Neuron (in vitro differentiated cells): ENCODE measurements at regions not wholly inside any gene's neighbourhood (a gene's known extent, or its start where the extent isn't known, plus 50 kb on each side); places are given as distances from the start of the nearest gene placed in this dataset.

Experiments used
- H2AFZ ChIP-seq: one replicate; pipeline ENCODE4 v1.6.1; 2013; ENCODE audit warnings: low read depth, mild to moderate bottlenecking, inconsistent platforms, low read length, moderate library complexity
- H3K27me3 ChIP-seq: one replicate; pipeline ENCODE4 v1.6.1; 2013; ENCODE audit warnings: low read length; ENCODE audit not compliant: insufficient read depth
- H3K36me3 ChIP-seq: one replicate; pipeline ENCODE4 v1.6.1; 2013; ENCODE audit warnings: low read length; ENCODE audit not compliant: insufficient read depth
- H3K4me1 ChIP-seq: one replicate; pipeline ENCODE4 v1.6.1; 2013; ENCODE audit warnings: low read length; ENCODE audit not compliant: insufficient read depth
- H3K4me3 ChIP-seq: 2 replicates; pipeline ENCODE4 v1.5.1; 2013; ENCODE audit warnings: mild to moderate bottlenecking, low read length, moderate library complexity
- H3K9me3 ChIP-seq: one replicate; pipeline ENCODE4 v1.6.1; 2013; ENCODE audit warnings: low read length

DNA sequence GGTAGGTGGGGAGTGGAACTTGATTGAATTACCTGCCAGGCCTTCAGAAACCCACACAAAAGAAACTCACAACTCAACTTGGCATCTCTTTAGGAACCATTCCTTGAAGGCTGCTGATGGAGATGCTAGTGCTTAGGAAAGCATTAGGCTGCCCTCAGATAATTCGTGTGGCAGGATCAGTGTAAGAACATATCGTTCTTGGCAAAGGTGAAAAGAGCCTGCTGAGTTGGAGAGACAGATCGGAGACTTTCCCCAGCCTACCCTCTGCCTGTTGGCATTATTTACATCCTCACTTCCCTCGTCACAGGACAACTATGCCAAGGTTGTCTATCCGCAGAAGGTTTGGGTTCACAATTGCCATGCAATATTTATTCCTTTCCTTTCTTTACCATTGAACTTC is 120.0 kb upstream of the HS3ST3A1 start:
- peaks cover 2% of the 10 kb centered on the region for H3K9me3 ChIP-seq
- H2AFZ ChIP-seq: no peak overlapping the region
- H3K4me3 ChIP-seq: no peak overlapping the region
- no peaks in the 10 kb centered on the region for H3K4me1 ChIP-seq
- H3K27me3 ChIP-seq: no peaks in the 10 kb centered on the region
- no peaks in the 10 kb centered on the region for H3K36me3 ChIP-seq

DNA sequence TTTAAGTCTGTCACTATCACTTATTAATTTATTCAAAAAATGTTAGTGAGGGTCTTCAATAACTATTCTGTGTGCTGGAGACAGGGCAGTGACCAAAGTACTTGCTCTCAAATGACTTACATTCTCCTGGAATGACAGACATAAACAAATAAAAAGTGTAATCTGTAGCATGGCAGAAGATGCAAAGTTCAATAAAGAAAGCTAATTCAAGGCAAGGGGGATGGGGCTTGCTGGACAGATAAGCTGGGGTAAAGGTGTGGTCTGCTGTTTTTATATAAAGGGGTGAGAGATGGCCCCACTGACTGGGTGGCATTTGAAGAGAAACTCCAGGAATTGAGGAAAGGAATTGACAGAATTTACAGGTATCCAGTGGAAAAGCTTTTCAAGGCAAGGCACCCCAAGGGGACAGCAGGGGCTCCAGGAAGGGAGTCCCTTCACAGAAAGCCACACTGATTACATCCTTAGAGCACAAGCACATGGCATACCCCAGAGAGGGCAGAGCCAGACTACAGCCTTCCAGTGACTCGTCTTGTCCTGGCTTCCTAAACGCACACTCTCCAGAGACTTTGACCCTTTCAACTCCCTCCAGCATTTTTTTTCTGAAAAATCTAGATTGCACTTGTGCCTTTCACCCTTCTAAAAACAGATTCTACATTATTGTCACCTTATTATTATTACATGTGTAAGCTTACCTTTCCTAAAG is 123.7 kb upstream of the HS3ST3A1 start:
- no peaks in the 10 kb centered on the region for H3K27me3 ChIP-seq
- H3K36me3 ChIP-seq: no peaks in the 10 kb centered on the region
- H3K4me1 ChIP-seq: no peaks in the 10 kb centered on the region
- no peak overlapping the region for H3K4me3 ChIP-seq
- H3K9me3 ChIP-seq: no peaks in the 10 kb centered on the region
- no peak overlapping the region for H2AFZ ChIP-seq

- H3K4me1 ChIP-seq: no peaks in the 10 kb centered on the region
- no peaks in the 10 kb centered on the region for H3K36me3 ChIP-seq
- no peak overlapping the region for H2AFZ ChIP-seq
- H3K9me3 ChIP-seq: no peaks in the 10 kb centered on the region
- H3K4me3 ChIP-seq: no peak overlapping the region
- H3K27me3 ChIP-seq: no peaks in the 10 kb centered on the region
These were observed 125.9 kb upstream of the HS3ST3A1 start for GRCh38 chr17:13727441-13728171.

DNA sequence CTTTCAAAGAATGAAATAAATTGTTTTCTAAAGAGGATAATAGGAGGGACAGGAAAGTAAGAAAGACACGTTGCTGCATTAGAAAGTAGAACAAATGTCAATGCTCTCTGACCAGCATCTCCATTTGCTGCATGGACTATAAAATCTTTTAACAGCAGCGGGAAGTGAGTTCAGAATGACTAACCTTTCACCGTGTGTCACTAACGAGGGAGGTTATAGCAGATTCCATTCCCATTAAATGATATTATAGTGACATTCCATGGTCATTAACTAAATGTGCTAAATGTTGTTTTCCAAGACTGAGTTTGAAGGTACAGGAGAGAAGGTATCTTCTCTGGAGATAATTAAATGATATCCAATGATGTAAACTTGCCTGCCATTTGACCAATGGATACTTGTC is 127.1 kb upstream of the HS3ST3A1 start:
- Histone ChIP-seq H2AFZ (no peak overlapping the region), H3K4me3 (no peak overlapping the region), H3K36me3 (no peaks in the 10 kb centered on the region), H3K27me3 (no peaks in the 10 kb centered on the region), H3K9me3 (no peaks in the 10 kb centered on the region), H3K4me1 (no peaks in the 10 kb centered on the region)

DNA sequence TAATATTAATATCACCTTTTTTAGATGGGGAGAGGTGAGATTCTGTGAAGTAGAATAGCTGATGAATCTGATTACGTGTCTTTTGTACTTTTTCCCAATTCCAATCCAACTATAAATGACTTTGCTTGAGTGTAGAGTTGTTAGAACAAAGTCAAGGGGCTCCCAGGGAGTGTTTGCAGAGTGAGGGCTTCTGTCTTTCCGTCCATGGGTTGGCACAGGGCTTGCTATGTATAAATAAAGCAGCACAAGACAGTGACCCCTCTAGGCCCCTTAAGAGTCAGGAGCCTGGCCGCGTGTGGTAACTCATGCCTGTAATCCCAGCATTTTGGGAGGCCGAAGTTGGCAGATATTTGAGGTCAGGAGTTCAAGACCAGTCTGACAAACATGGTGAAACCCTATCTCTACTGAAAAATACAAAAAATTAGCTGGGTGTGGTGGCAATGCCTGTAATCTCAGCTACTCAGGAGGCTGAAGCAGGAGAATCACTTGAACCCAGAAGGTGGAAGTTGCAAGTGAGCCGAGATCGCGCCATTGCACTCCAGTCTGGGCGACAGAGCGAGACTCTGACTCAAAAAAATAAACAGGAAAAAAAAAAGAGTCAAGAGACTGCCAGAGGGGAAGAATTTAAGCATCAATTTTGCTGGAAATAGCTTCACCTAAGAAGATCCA is 127.9 kb upstream of the HS3ST3A1 start:
- H3K4me1 ChIP-seq: no peaks in the 10 kb centered on the region
- H3K4me3 ChIP-seq: no peak overlapping the region
- H3K27me3 ChIP-seq: no peaks in the 10 kb centered on the region
- no peak overlapping the region for H2AFZ ChIP-seq
- H3K36me3 ChIP-seq: no peaks in the 10 kb centered on the region
- H3K9me3 ChIP-seq: no peaks in the 10 kb centered on the region

GRCh38 chr17:13734880-13735279 is 133.2 kb upstream of the HS3ST3A1 start:
- H3K4me1 ChIP-seq: no peaks in the 10 kb centered on the region
- no peaks in the 10 kb centered on the region for H3K36me3 ChIP-seq
- H3K9me3 ChIP-seq: no peaks in the 10 kb centered on the region
- H3K4me3 ChIP-seq: no peak overlapping the region
- H2AFZ ChIP-seq: no peak overlapping the region
- H3K27me3 ChIP-seq: no peaks in the 10 kb centered on the region

- H3K9me3 ChIP-seq: no peaks in the 10 kb centered on the region
- H3K27me3 ChIP-seq: no peaks in the 10 kb centered on the region
- no peaks in the 10 kb centered on the region for H3K4me1 ChIP-seq
- no peak overlapping the region for H3K4me3 ChIP-seq
- no peak overlapping the region for H2AFZ ChIP-seq
- H3K36me3 ChIP-seq: no peaks in the 10 kb centered on the region
These were observed 133.7 kb upstream of the HS3ST3A1 start for GRCh38 chr17:13735444-13735843.

DNA sequence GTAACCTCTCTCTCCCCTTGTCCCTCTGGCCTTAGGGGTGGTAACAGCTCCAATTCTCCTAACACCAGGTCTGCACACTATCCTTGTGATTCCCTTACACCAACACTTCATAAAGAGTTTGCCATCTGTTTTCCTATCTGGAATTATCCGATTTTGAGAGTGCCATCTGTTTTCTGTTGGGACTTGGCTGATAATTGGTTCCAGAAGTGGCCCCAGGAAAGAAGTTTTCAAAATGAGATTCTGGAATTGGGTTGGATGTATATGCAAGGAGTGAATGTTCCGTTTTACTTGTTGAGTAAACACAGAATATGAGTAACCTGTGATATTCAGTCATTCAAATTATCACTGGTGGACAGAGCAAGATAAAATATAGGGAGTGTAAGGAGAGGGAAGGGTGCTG is 134.1 kb upstream of the HS3ST3A1 start:
- H3K9me3 ChIP-seq: no peaks in the 10 kb centered on the region
- H3K36me3 ChIP-seq: no peaks in the 10 kb centered on the region
- no peaks in the 10 kb centered on the region for H3K27me3 ChIP-seq
- H3K4me3 ChIP-seq: no peak overlapping the region
- no peak overlapping the region for H2AFZ ChIP-seq
- no peaks in the 10 kb centered on the region for H3K4me1 ChIP-seq

DNA sequence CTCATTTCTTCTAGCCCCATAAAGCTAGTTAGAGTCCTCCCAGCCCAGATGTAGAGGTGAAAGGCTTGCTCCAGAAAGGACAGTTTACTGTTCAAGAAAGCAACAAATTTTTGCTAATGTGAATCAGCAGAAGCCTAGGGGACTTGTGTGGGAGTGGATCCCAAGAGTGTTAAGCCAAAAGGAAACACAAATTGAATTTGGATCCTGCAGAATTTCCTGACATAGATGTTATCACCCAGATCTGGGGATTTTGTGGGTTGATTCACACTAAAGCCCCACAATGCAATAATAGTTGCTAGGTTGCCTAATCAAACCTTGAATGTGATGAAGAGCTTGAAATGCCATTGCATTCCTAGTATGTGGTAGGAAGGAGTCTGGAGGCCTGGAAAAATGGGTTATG is 135.2 kb upstream of the HS3ST3A1 start:
- H3K9me3 ChIP-seq: no peaks in the 10 kb centered on the region
- no peaks in the 10 kb centered on the region for H3K27me3 ChIP-seq
- H2AFZ ChIP-seq: no peak overlapping the region
- H3K36me3 ChIP-seq: no peaks in the 10 kb centered on the region
- H3K4me1 ChIP-seq: no peaks in the 10 kb centered on the region
- H3K4me3 ChIP-seq: no peak overlapping the region

GRCh38 chr17:13740686-13741085 is 139.0 kb upstream of the HS3ST3A1 start:
- no peaks in the 10 kb centered on the region for H3K27me3 ChIP-seq
- no peaks in the 10 kb centered on the region for H3K36me3 ChIP-seq
- no peak overlapping the region for H2AFZ ChIP-seq
- no peak overlapping the region for H3K4me3 ChIP-seq
- H3K9me3 ChIP-seq: no peaks in the 10 kb centered on the region
- no peaks in the 10 kb centered on the region for H3K4me1 ChIP-seq

DNA sequence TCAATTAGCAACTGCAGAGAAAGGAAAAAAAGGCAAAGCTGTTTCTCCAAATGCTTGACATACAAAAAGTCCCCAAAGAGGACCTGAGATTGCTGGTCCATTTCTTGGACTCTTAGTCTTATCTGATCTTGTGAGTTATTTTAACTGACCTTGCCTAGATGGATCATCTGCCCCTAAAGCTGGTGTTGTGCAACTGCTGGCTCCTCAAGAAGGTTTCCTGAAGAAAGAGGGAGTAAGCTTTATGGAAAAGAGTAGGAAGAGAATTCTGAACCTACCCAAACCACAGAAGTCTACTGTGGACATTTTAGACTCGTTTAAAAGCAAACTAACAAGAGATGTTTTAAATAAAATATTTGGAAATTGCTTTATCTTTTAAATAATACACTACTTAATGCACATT is 140.0 kb upstream of the HS3ST3A1 start:
- Histone ChIP-seq H3K4me1 (no peaks in the 10 kb centered on the region), H3K27me3 (no peaks in the 10 kb centered on the region), H3K4me3 (no peak overlapping the region), H2AFZ (no peak overlapping the region), H3K36me3 (no peaks in the 10 kb centered on the region), H3K9me3 (no peaks in the 10 kb centered on the region)

DNA sequence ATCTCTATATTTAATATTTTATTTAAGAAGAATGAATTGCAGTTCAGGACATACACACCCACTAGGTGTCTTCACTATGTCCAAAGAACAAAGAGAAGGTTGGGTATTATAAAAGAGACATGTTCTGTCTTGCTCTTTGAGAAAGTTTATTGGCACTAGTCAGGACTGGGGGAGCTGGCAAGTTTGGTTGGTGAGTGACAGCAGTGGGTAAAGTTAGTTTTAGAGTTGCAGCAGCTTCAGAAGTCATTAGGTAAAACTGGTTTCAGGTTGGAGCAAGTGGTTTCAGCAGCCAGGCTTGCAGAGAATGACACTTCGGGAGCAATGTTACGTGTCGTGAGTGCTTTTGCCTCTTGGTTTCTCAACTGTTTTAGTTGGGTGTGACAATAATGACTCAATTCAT is 142.2 kb upstream of the HS3ST3A1 start:
- Histone ChIP-seq H2AFZ (no peak overlapping the region), H3K9me3 (no peaks in the 10 kb centered on the region), H3K27me3 (no peaks in the 10 kb centered on the region), H3K4me1 (no peaks in the 10 kb centered on the region), H3K4me3 (no peak overlapping the region), H3K36me3 (no peaks in the 10 kb centered on the region)

- Histone ChIP-seq H3K4me1 (peaks cover 8% of the 10 kb centered on the region), H2AFZ (no peak overlapping the region), H3K36me3 (no peaks in the 10 kb centered on the region), H3K9me3 (no peaks in the 10 kb centered on the region), H3K4me3 (no peak overlapping the region), H3K27me3 (no peaks in the 10 kb centered on the region)
These were observed 144.7 kb upstream of the HS3ST3A1 start for GRCh38 chr17:13746404-13746803.
